ENCODE measurements at regions not wholly inside any gene's neighbourhood (a gene's known extent, or its start where the extent isn't known, plus 50 kb on each side); places are given as distances from the start of the nearest gene placed in this dataset.

- no peaks in the 10 kb centered on the region for H3K27me3 ChIP-seq (ENCODE audit: insufficient read depth, low read depth, low read length)
- no peak overlapping the region for H3K27ac ChIP-seq (ENCODE audit: low read length)
- TF ChIP-seq TAF1 (IDR thresholded peaks at IDR 0.05; ENCODE audit: low read depth) (no peak), SMC3 (conservative IDR thresholded peaks at IDR 0.05; ENCODE audit: poor library complexity) (no peak), POLR2AphosphoS5 (IDR thresholded peaks at IDR 0.05) (no peak), EZH2 (IDR thresholded peaks at IDR 0.05; ENCODE audit: borderline replicate concordance, insufficient read depth, low read length, poor library complexity, severe bottlenecking) (no peak), RAD21 (conservative IDR thresholded peaks at IDR 0.05) (no peak), EP300 (conservative IDR thresholded peaks at IDR 0.05; ENCODE audit: poor library complexity, severe bottlenecking) (no peak), CTCF (IDR thresholded peaks at IDR 0.05; ENCODE audit: poor library complexity, severe bottlenecking) (no peak), REST (IDR thresholded peaks at IDR 0.05; ENCODE audit: borderline replicate concordance) (no peak)
- H3K9ac ChIP-seq (ENCODE audit: low read length): no peak overlapping the region
- H2AFZ ChIP-seq (ENCODE audit: low read depth, low read length): no peak overlapping the region
- H4K20me1 ChIP-seq (ENCODE audit: insufficient read depth): no peaks in the 10 kb centered on the region
- no peaks in the 10 kb centered on the region for H3K79me2 ChIP-seq (replicated peaks; ENCODE audit: insufficient read depth, low read length)
- no peaks in the 10 kb centered on the region for H3K9me3 ChIP-seq (ENCODE audit: low read length)
- H3F3A ChIP-seq (ENCODE audit: insufficient read depth, low read length, poor library complexity, severe bottlenecking): no peaks in the 10 kb centered on the region
- no peak overlapping the region for H3K4me2 ChIP-seq (ENCODE audit: low read length)
- H3K9me2 ChIP-seq (ENCODE audit: insufficient read depth, low read length): no peaks in the 10 kb centered on the region
- no peaks in the 10 kb centered on the region for H3K36me3 ChIP-seq (ENCODE audit: insufficient read depth, low read length)
- no peak overlapping the region for H3K4me3 ChIP-seq (ENCODE audit: low read length)
Observed at GRCh38 chr3:105315144-105315543, 51.6 kb upstream of the ALCAM start.

GRCh38 chr3:105315815-105316214 lies 50.9 kb upstream of the ALCAM start:
- Histone ChIP-seq H3K27ac (ENCODE audit: low read length) (no peak overlapping the region), H3K4me2 (ENCODE audit: low read length) (no peak overlapping the region), H3K9ac (ENCODE audit: low read length) (no peak overlapping the region), H3K79me2 (replicated peaks; ENCODE audit: insufficient read depth, low read length) (no peaks in the 10 kb centered on the region), H3K9me2 (ENCODE audit: insufficient read depth, low read length) (no peaks in the 10 kb centered on the region), H2AFZ (ENCODE audit: low read depth, low read length) (no peak overlapping the region), H3K9me3 (ENCODE audit: low read length) (no peaks in the 10 kb centered on the region), H3F3A (ENCODE audit: insufficient read depth, low read length, poor library complexity, severe bottlenecking) (no peaks in the 10 kb centered on the region), H4K20me1 (ENCODE audit: insufficient read depth) (no peaks in the 10 kb centered on the region), H3K4me3 (ENCODE audit: low read length) (no peak overlapping the region), H3K36me3 (ENCODE audit: insufficient read depth, low read length) (no peaks in the 10 kb centered on the region), H3K27me3 (ENCODE audit: insufficient read depth, low read depth, low read length) (no peaks in the 10 kb centered on the region)
- TF ChIP-seq REST (IDR thresholded peaks at IDR 0.05; ENCODE audit: borderline replicate concordance) (peak; percentile 76), RAD21 (conservative IDR thresholded peaks at IDR 0.05) (no peak), POLR2AphosphoS5 (IDR thresholded peaks at IDR 0.05) (peak; percentile 72), EP300 (conservative IDR thresholded peaks at IDR 0.05; ENCODE audit: poor library complexity, severe bottlenecking) (peak; percentile 47)
